Mammary epithelial cell (primary cell): ENCODE measurements at regions not wholly inside any gene's neighbourhood (a gene's known extent, or its start where the extent isn't known, plus 50 kb on each side); places are given as distances from the start of the nearest gene placed in this dataset.

ENCODE experiments used
- EZH2 ChIP-seq: IDR thresholded peaks from 2 replicates; pipeline ENCODE4 v1.6.1; 2012; ENCODE audit warnings: low read length, inconsistent platforms, borderline replicate concordance
- TF ChIP-seq, protein P1 (sequence below), 2 donors: IDR thresholded peaks in 1 of 2; conservative IDR thresholded peaks in 1 of 2; 2 replicates each; pipeline ENCODE4 v1.5.1; 2011 to 2012; ENCODE audit warnings: inconsistent platforms in 2 of 2, low read length in 2 of 2, mild to moderate bottlenecking in 2 of 2, control low read depth in 1 of 2, low read depth in 1 of 2; ENCODE audit not compliant: insufficient read depth in 1 of 2; ENCODE audit errors: extremely low read depth in 1 of 2

DNA sequence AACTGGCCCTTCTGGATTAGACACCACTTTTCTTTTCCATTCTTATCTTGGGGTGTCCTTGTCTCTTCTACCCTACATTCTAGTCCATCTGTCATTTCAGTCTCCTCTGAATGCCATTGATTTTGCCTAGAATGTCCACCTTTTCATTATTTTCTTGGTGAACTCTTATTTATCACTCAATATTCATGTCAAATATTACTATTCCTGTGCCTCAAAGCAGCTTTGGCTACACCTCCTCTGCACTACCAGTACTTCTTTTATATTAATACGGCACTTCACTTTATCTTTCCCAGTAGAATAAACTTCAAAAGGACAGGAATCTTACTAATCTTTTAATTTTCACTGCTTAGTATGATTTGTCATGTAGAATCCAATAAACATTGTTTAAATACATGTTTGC is 186.4 kb upstream of the DPYD start:
- TF ChIP-seq, protein P1, sequence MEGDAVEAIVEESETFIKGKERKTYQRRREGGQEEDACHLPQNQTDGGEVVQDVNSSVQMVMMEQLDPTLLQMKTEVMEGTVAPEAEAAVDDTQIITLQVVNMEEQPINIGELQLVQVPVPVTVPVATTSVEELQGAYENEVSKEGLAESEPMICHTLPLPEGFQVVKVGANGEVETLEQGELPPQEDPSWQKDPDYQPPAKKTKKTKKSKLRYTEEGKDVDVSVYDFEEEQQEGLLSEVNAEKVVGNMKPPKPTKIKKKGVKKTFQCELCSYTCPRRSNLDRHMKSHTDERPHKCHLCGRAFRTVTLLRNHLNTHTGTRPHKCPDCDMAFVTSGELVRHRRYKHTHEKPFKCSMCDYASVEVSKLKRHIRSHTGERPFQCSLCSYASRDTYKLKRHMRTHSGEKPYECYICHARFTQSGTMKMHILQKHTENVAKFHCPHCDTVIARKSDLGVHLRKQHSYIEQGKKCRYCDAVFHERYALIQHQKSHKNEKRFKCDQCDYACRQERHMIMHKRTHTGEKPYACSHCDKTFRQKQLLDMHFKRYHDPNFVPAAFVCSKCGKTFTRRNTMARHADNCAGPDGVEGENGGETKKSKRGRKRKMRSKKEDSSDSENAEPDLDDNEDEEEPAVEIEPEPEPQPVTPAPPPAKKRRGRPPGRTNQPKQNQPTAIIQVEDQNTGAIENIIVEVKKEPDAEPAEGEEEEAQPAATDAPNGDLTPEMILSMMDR (conservative IDR thresholded peaks at IDR 0.05 in 1 of 2, IDR thresholded peaks at IDR 0.05 in 1 of 2; ENCODE audit: extremely low read depth in 1 of 2, insufficient read depth in 1 of 2, low read depth in 1 of 2, low read length in 2 of 2): no peak
- TF ChIP-seq EZH2: no peak
